HepG2 (cell line): ENCODE measurements at regions not wholly inside any gene's neighbourhood (a gene's known extent, or its start where the extent isn't known, plus 50 kb on each side); places are given as distances from the start of the nearest gene placed in this dataset.

Source experiments
- ATAC-seq: fragments of 200-7000 bp; cut with Tn5 transposase; 3 replicates; pipeline ENCODE4 v1.9.1; 2020; ENCODE audit warnings: mild to moderate bottlenecking, moderate library complexity
- BruUV-seq: library from RNA; stranded (reverse); fragments of 400-500 nt; replicated peaks from 2 replicates; lab custom pipeline; 2021; lab: Mats Ljungman, UMichigan
- CTCF ChIA-PET: fragments of 300-600 bp; formaldehyde crosslinking; extraction: SDS; loops from one replicate; lab custom pipeline; 2021; ENCODE audit warnings: low total read pairs, inconsistent platforms, low intra/inter-chr PET ratio; lab: Yijun Ruan, JAX
- POLR2A ChIA-PET: fragments of 350-600 bp; sonication (Branson Sonifier 250); formaldehyde crosslinking; loops from one replicate; lab custom pipeline; 2020; ENCODE audit warnings: antibody characterized with exemption, inconsistent platforms; lab: Yijun Ruan, JAX
- DNase-seq: peaks from one replicate; pipeline ENCODE4 v3.0.0-alpha.2; 2015; ENCODE audit warnings: low spot score
- FAIRE-seq: peaks from 3 replicates; lab custom pipeline; 2011; peaks lifted over from hg19 to GRCh38; lab: Jason Lieb, UNC
- H2AFZ ChIP-seq: one replicate; pipeline ENCODE4 v1.6.1; 2011; ENCODE audit warnings: low read length, inconsistent platforms
- H3K27ac ChIP-seq: fragments of 300-600 bp; 3 replicates; pipeline ENCODE4 v1.8.0; 2011; ENCODE audit warnings: mixed run types, mild to moderate bottlenecking, mixed read lengths, low read length, inconsistent platforms; ENCODE audit not compliant: insufficient read depth; ENCODE audit errors: extremely low read length
- H3K27me3 ChIP-seq, 2 experiments: fragments of 200-600 bp in 1 of 2; 2 replicates in 1 of 2; 3 replicates in 1 of 2; pipeline versions ENCODE4 v1.6.0 to v1.8.0; 2011; ENCODE audit warnings: low read length in 2 of 2, mild to moderate bottlenecking in 2 of 2, moderate library complexity in 2 of 2, inconsistent platforms in 1 of 2; ENCODE audit not compliant: insufficient read depth in 2 of 2, control insufficient read depth in 1 of 2
- H3K36me3 ChIP-seq, 2 experiments: fragments of 200-600 bp in 1 of 2; replicated peaks in 1 of 2; 2 replicates in 1 of 2; 3 replicates in 1 of 2; pipeline versions ENCODE4 v1.5.1 to v1.8.0; 2011; ENCODE audit warnings: low read length in 2 of 2, inconsistent platforms in 1 of 2; ENCODE audit not compliant: insufficient read depth in 2 of 2, control insufficient read depth in 1 of 2
- H3K4me1 ChIP-seq: 2 replicates; pipeline ENCODE4 v1.5.1; 2012; ENCODE audit warnings: low read length, inconsistent platforms; ENCODE audit not compliant: insufficient read depth
- H3K4me2 ChIP-seq: 2 replicates; pipeline ENCODE4 v1.6.0; 2011; ENCODE audit warnings: low read depth, low read length, inconsistent platforms
- H3K4me3 ChIP-seq, 3 experiments: fragments of 200-600 bp in 1 of 3; sonication (generic), shearing (Covaris generic) in 1 of 3; replicated peaks in 1 of 3; 2 replicates each; pipeline ENCODE4 v1.5.1; 2011 to 2016; ENCODE audit warnings: low read length in 3 of 3, inconsistent platforms in 2 of 3, low read depth in 2 of 3, mild to moderate bottlenecking in 2 of 3, control low read depth in 1 of 3, mixed read lengths in 1 of 3; ENCODE audit not compliant: insufficient read depth in 1 of 3
- H3K79me2 ChIP-seq: one replicate; pipeline ENCODE4 v1.6.1; 2011; ENCODE audit warnings: low read length, inconsistent platforms; ENCODE audit not compliant: insufficient read depth
- H3K9ac ChIP-seq: 2 replicates; pipeline ENCODE4 v1.6.0; 2011; ENCODE audit warnings: mild to moderate bottlenecking, low read depth, low read length, inconsistent platforms; ENCODE audit not compliant: insufficient read depth
- H3K9me3 ChIP-seq: 2 replicates; pipeline ENCODE4 v1.5.1; 2012; ENCODE audit warnings: mild to moderate bottlenecking, low read length
- H4K20me1 ChIP-seq: 2 replicates; pipeline ENCODE4 v1.6.0; 2011; ENCODE audit warnings: inconsistent platforms, mild to moderate bottlenecking, low read length, moderate library complexity; ENCODE audit not compliant: insufficient read depth
- HNRNPL ChIP-seq: fragments of 200-400 bp; formaldehyde crosslinking; IDR thresholded peaks from 2 replicates; pipeline ENCODE4 v1.6.1; 2017; ENCODE audit warnings: mild to moderate bottlenecking, low read depth, low read length
- NCOA5 ChIP-seq: sonication (generic); formaldehyde crosslinking; IDR thresholded peaks from 2 replicates; pipeline ENCODE4 v1.4.0; 2020; ENCODE audit warnings: missing genetic modification reagents
- NONO ChIP-seq, 2 experiments: fragments of 450-650 bp in 1 of 2; sonication (generic) in 1 of 2; formaldehyde crosslinking in 1 of 2; IDR thresholded peaks in 1 of 2; conservative IDR thresholded peaks in 1 of 2; 2 replicates each; pipeline versions ENCODE4 v1.6.1 to v1.8.0; 2017 to 2022; ENCODE audit warnings: mild to moderate bottlenecking in 1 of 2, missing genetic modification reagents in 1 of 2, moderate library complexity in 1 of 2
- SALL2 ChIP-seq: sonication (generic); formaldehyde crosslinking; IDR thresholded peaks from 2 replicates; pipeline ENCODE4 v1.8.1; 2023; ENCODE audit warnings: mild to moderate bottlenecking, missing genetic modification reagents, inconsistent platforms
- SMAD1 ChIP-seq: sonication (generic); formaldehyde crosslinking; IDR thresholded peaks from 2 replicates; pipeline ENCODE4 v1.4.0; 2020; ENCODE audit warnings: missing genetic modification reagents, low read depth, mild to moderate bottlenecking, borderline replicate concordance
- SPEN ChIP-seq: sonication (generic); formaldehyde crosslinking; IDR thresholded peaks from 2 replicates; pipeline ENCODE4 v1.5.1; 2020; ENCODE audit warnings: low read depth, mild to moderate bottlenecking, missing genetic modification reagents
- THRA ChIP-seq: sonication (generic); formaldehyde crosslinking; IDR thresholded peaks from 2 replicates; pipeline ENCODE4 v1.4.0; 2020; ENCODE audit warnings: missing genetic modification reagents, borderline replicate concordance
- ZNF260 ChIP-seq: sonication (generic); formaldehyde crosslinking; IDR thresholded peaks from 2 replicates; pipeline ENCODE4 v1.4.0; 2020; ENCODE audit warnings: missing genetic modification reagents, low read depth, mild to moderate bottlenecking, borderline replicate concordance
- ZNF329 ChIP-seq: sonication (generic); formaldehyde crosslinking; IDR thresholded peaks from 2 replicates; pipeline ENCODE4 v1.9.0; 2021; ENCODE audit warnings: low read depth, mild to moderate bottlenecking, missing genetic modification reagents
- ZNF44 ChIP-seq: sonication (generic); formaldehyde crosslinking; IDR thresholded peaks from 2 replicates; pipeline ENCODE4 v1.5.1; 2020; ENCODE audit warnings: mild to moderate bottlenecking, missing genetic modification reagents
- ZNF562 ChIP-seq: sonication (generic); formaldehyde crosslinking; IDR thresholded peaks from 2 replicates; pipeline ENCODE4 v1.8.0; 2022; ENCODE audit warnings: missing genetic modification reagents, borderline replicate concordance
- WGBS: methylation state at CpG from one replicate; pipeline ENCODE4 v1.1.6; 2017; ENCODE audit warnings: low lambda C conversion rate; 5-methylcytosine and 5-hydroxymethylcytosine counted together
- in situ Hi-C: cut with HindIII; loops from 2 replicates; pipeline ENCODE4 v1.10.0; 2017; ENCODE audit warnings: low pct_unique_long_range_greater_than_20kb; ENCODE audit not compliant: extremely low pct_ligation_motif_present
- intact Hi-C: fragments of 100-400 bp; cut with micrococcal nuclease; formaldehyde crosslinking; loops from one replicate; pipeline ENCODE4 v1.10.0; 2022; ENCODE audit not compliant: unreplicated experiment

GRCh38 chr12:43235721-43236120 lies 316.3 kb downstream of the ADAMTS20 start (continued):
- no peak for TF ChIP-seq NONO (IDR thresholded peaks at IDR 0.05)
- no peak for TF ChIP-seq NONO (CRISPR knock-in tag; conservative IDR thresholded peaks at IDR 0.05)

GRCh38 chr12:43233861-43234260 lies 318.1 kb downstream of the ADAMTS20 start:
- Histone ChIP-seq H3K79me2 (no peaks in the 10 kb centered on the region), H3K9me3 (no peaks in the 10 kb centered on the region), H3K9ac (no peak overlapping the region), H3K4me2 (no peak overlapping the region), H3K4me1 (no peaks in the 10 kb centered on the region), H3K4me3 (no peak overlapping the region), H3K27me3 (no peaks in the 10 kb centered on the region), H4K20me1 (no peaks in the 10 kb centered on the region), H3K36me3 (no peaks in the 10 kb centered on the region), H3K27ac (no peak overlapping the region), H2AFZ (no peak overlapping the region)
- CTCF ChIA-PET = no interaction called here
- in situ Hi-C loops = no loop called here
- POLR2A ChIA-PET = no interaction called here
- TF ChIP-seq ZNF329 (CRISPR knock-in tag) = no peak
- TF ChIP-seq HNRNPL = no peak
- TF ChIP-seq ZNF562 = no peak
- no peak for TF ChIP-seq ZNF260
- TF ChIP-seq SALL2 = no peak
- no peak for TF ChIP-seq ZNF44 (CRISPR knock-in tag)
- no peak for FAIRE-seq
- intact Hi-C loops = no loop called here
- BruUV-seq = no TSS peak
- DNase-seq = no peak
- no peak for ATAC-seq
- WGBS = 3% methylated on average over 2 of the region's 2 CpGs

GRCh38 chr12:43226151-43226550 lies 325.9 kb downstream of the ADAMTS20 start:
- H3K9me3 ChIP-seq = no peaks in the 10 kb centered on the region
- TF ChIP-seq SMAD1 (CRISPR knock-in tag) (no peak), THRA (CRISPR knock-in tag) (no peak), SPEN (CRISPR knock-in tag) (no peak), NCOA5 (CRISPR knock-in tag) (no peak)
- no peaks in the 10 kb centered on the region for H3K79me2 ChIP-seq
- H3K4me3 ChIP-seq = no peak overlapping the region
- no TSS peak for BruUV-seq
- no peak overlapping the region for H3K4me2 ChIP-seq
- H4K20me1 ChIP-seq = no peaks in the 10 kb centered on the region
- 48% methylated on average over 2 of the region's 2 CpGs for WGBS
- CTCF ChIA-PET = no interaction called here
- in situ Hi-C loops = no loop called here
- no peaks in the 10 kb centered on the region for H3K27me3 ChIP-seq
- H3K36me3 ChIP-seq = no peaks in the 10 kb centered on the region
- intact Hi-C loops = no loop called here
- H3K27ac ChIP-seq = no peak overlapping the region
- ATAC-seq (no peak), FAIRE-seq (no peak), DNase-seq (no peak)
- H3K9ac ChIP-seq = no peak overlapping the region
- POLR2A ChIA-PET = no interaction called here
- H3K4me1 ChIP-seq = no peaks in the 10 kb centered on the region
- no peak overlapping the region for H2AFZ ChIP-seq
